ENCODE measurements at regions not wholly inside any gene's neighbourhood (a gene's known extent, or its start where the extent isn't known, plus 50 kb on each side); places are given as distances from the start of the nearest gene placed in this dataset.

GRCh38 chr15:45866616-45867015 is 231.8 kb downstream of the SQOR start:
- TF ChIP-seq CTCF (IDR thresholded peaks at IDR 0.05) = no peak
- TF ChIP-seq POLR2A (IDR thresholded peaks at IDR 0.05) = no peak
- no peak for TF ChIP-seq EP300 (IDR thresholded peaks at IDR 0.05)
